Kidney epithelial cell (primary cell): ENCODE measurements at regions not wholly inside any gene's neighbourhood (a gene's known extent, or its start where the extent isn't known, plus 50 kb on each side); places are given as distances from the start of the nearest gene placed in this dataset.
A peak's percentile ranks its signal among the peaks of the same experiment; 100 is the strongest.

Experiments used
- DNase-seq: peaks from one replicate; pipeline ENCODE4 v3.0.0-alpha.2; 2010; ENCODE audit warnings: low read depth
- H3K27me3 ChIP-seq: 2 replicates; pipeline ENCODE4 v1.6.0; 2011; ENCODE audit warnings: low read length; ENCODE audit not compliant: control insufficient read depth, insufficient read depth
- H3K36me3 ChIP-seq: 2 replicates; pipeline ENCODE4 v1.5.1; 2011; ENCODE audit warnings: low read length; ENCODE audit not compliant: control insufficient read depth, insufficient read depth
- H3K4me3 ChIP-seq: 2 replicates; pipeline ENCODE4 v1.5.1; 2011; ENCODE audit warnings: low read depth, mild to moderate bottlenecking, control low read depth, low read length
- TF ChIP-seq, protein P1 (sequence below): IDR thresholded peaks from 2 replicates; pipeline ENCODE4 v1.5.1; 2011; ENCODE audit warnings: mild to moderate bottlenecking, moderate library complexity, low read length, control low read depth, inconsistent platforms; ENCODE audit not compliant: insufficient read depth, poor library complexity, severe bottlenecking

DNA sequence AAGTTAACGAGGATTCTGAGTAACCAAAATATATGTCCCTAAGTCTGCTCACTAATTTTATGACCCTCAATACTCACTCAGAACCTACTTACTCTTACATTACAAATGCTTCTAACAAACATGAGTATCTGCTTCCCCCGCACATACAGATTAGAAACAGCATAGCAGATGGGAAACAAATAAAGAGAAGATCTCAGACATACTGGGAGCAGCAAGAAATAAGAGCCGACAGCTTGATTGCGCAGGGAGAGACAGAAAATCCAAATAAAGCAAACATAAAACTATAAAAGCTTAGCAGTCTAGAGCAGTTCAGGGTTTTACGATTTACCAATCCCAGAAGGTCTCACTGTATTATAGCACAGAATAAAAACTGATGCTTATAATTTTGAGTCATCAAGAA lies 89.1 kb upstream of the DBX1 start:
- Histone ChIP-seq H3K4me3 (no peak overlapping the region), H3K36me3 (no peaks in the 10 kb centered on the region), H3K27me3 (peaks cover 6% of the 10 kb centered on the region)
- TF ChIP-seq, protein P1, sequence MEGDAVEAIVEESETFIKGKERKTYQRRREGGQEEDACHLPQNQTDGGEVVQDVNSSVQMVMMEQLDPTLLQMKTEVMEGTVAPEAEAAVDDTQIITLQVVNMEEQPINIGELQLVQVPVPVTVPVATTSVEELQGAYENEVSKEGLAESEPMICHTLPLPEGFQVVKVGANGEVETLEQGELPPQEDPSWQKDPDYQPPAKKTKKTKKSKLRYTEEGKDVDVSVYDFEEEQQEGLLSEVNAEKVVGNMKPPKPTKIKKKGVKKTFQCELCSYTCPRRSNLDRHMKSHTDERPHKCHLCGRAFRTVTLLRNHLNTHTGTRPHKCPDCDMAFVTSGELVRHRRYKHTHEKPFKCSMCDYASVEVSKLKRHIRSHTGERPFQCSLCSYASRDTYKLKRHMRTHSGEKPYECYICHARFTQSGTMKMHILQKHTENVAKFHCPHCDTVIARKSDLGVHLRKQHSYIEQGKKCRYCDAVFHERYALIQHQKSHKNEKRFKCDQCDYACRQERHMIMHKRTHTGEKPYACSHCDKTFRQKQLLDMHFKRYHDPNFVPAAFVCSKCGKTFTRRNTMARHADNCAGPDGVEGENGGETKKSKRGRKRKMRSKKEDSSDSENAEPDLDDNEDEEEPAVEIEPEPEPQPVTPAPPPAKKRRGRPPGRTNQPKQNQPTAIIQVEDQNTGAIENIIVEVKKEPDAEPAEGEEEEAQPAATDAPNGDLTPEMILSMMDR, result no peak
- DNase-seq, result no peak

DNA sequence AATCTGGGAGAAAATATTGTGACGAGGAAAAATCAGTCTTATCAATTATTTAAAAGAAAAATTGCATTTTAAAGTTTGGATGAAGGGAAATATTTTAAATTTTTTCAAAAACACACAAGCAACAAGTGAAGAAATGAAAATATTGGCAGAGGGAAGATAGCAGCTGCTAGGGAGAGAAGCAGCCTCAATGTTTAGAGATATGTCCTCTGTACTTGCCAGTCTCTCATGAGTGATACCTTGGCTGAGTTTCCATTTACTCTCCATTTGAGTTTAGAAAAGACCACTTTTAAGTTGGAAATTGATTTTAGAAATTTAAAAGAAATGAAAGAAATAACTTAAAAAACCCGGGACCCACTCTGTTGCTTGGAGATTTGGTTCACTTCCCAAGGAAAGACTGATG lies 88.6 kb upstream of the DBX1 start:
- DNase-seq, result no peak
- TF ChIP-seq, protein P1, result no peak
- H3K27me3 ChIP-seq, result peaks cover 6% of the 10 kb centered on the region

DNA sequence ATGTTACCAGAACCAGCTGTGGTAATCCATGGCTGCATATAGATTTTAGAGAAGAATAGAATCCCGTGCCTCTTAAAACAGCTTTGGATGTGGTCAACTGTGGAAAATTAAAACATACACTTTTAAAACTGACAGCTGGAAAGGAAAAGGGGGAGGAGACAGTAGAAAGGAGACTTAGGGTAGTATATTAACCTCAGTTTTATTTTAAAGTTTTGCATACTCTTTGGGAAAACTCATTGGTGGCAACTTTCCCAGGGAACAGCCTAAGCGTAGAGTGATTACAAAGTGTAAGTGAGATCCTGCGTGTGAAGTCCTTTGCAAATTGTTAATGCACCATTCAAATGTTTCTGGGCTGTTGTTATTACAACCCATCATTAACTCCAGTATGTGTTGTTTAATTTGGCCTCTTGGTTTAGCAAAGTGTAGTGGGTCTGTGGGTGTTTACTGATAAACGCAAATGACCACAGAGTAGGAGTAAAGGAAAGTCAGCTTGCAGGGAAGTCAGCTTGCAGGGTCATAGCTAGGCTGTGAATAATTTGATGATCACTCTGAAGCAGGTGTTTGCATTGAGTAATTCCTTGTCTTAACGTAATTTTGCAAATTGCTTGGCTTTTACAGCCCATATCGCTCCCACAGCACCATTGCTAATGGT lies 88.0 kb upstream of the DBX1 start:
- no peak for DNase-seq

More for the DNA sequence above, 88.6 kb upstream of the DBX1 start:
- Histone ChIP-seq H3K4me3 (no peak overlapping the region), H3K36me3 (no peaks in the 10 kb centered on the region)

DNA sequence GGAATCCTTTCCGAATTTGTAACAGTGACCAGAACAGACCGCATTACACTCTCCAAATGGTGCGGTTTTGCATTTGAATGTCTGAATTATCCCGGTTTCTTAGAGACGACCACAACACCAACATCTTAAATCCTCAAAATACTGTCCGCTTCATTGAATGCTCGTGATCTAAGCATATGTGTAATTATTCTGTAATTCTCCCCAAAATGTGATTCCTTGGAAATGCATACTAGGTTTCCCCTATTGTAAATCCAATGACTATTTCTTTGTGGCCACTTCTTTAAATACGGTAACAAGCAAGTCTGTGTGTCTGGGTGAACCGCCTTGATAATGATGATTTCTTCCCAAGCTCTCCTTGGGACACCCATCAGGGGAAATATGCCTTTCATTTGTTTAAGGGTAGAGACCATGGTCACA lies 87.3 kb upstream of the DBX1 start:
- TF ChIP-seq, protein P1, result no peak
- no peak overlapping the region for H3K4me3 ChIP-seq
- no peaks in the 10 kb centered on the region for H3K36me3 ChIP-seq
- DNase-seq, result no peak
- peaks cover 6% of the 10 kb centered on the region for H3K27me3 ChIP-seq

More for the DNA sequence above, 88.0 kb upstream of the DBX1 start:
- H3K4me3 ChIP-seq, result no peak overlapping the region
- peaks cover 6% of the 10 kb centered on the region for H3K27me3 ChIP-seq
- no peaks in the 10 kb centered on the region for H3K36me3 ChIP-seq
- TF ChIP-seq, protein P1, result no peak

DNA sequence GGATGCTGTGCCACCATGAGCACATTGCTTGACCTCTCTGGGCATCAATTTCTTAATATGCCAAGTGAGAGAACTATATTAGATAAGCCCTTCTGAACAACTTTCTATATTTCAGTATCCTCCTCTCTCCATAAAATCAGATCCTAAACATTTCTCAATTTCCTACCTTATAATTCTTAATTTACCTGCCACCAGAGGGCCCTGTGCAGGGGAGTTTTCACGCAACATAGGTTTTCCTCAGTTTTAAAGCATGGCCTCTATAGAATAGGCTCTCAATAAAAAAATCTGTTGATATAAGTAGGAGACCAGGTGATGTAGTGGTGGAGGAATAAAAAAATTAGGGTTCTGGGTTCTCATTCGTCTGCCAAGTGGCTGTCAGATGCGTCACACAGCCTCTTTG lies 83.7 kb upstream of the DBX1 start:
- no peak for DNase-seq
- Histone ChIP-seq H3K27me3 (peaks cover 6% of the 10 kb centered on the region), H3K4me3 (no peak overlapping the region), H3K36me3 (no peaks in the 10 kb centered on the region)
- TF ChIP-seq, protein P1, result peak; percentile 32

DNA sequence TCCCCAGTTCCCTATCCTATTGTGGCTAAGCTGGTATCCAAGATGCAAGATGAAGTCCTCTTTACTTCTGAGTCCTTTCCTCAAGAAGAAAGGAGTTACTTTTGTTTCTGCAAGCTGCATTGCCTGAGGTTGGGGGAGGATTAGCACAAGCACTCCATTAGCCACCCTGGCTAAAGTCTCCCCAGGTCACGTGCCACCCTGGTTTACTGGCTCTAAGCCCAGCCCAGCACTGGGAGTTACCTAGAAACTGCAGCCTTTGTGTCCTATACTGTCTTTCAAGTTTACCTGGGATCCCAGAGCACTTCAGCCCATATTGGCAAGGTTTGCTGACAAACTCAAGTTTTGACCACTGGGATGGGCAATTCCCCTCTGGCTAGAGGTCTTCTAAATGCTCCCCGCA lies 78.4 kb upstream of the DBX1 start:
- no peak for DNase-seq
- no peaks in the 10 kb centered on the region for H3K36me3 ChIP-seq
- H3K27me3 ChIP-seq, result no peaks in the 10 kb centered on the region
- TF ChIP-seq, protein P1, result no peak
- H3K4me3 ChIP-seq, result no peak overlapping the region
